Gastroesophageal sphincter (tissue), 4 donors: ENCODE measurements at regions not wholly inside any gene's neighbourhood (a gene's known extent, or its start where the extent isn't known, plus 50 kb on each side); places are given as distances from the start of the nearest gene placed in this dataset.

Experiments used
- ATAC-seq: fragments of 150-250 bp; one replicate; pipeline ENCODE4 v1.9.1; 2016; ENCODE audit warnings: mild to moderate bottlenecking, moderate library complexity
- H3K27ac ChIP-seq, 4 donors: fragments of 200-600 bp; sonication (generic) in 3 of 4; 1 replicate in 3 of 4; 2 replicates in 1 of 4; pipeline ENCODE4 v1.5.1; 2016 to 2019
- H3K27me3 ChIP-seq: fragments of 200-600 bp; sonication (generic); one replicate; pipeline ENCODE4 v1.5.1; 2019
- H3K36me3 ChIP-seq, 2 donors: fragments of 200-600 bp; sonication (generic); one replicate each; pipeline ENCODE4 v1.5.1; 2019; ENCODE audit warnings: control low read depth in 1 of 2
- H3K4me1 ChIP-seq, 3 donors: fragments of 200-600 bp; sonication (generic); 1 replicate in 2 of 3; 2 replicates in 1 of 3; pipeline ENCODE4 v1.5.1; 2016 to 2019; ENCODE audit warnings: control low read depth in 2 of 3
- H3K4me3 ChIP-seq, 2 donors: fragments of 200-600 bp; sonication (generic); one replicate each; pipeline ENCODE4 v1.5.1; 2019; ENCODE audit warnings: mild to moderate bottlenecking in 1 of 2, moderate library complexity in 1 of 2
- H3K9me3 ChIP-seq, 3 donors: fragments of 200-600 bp; sonication (generic); one replicate each; pipeline ENCODE4 v1.5.1; 2017 to 2019; ENCODE audit warnings: control low read depth in 2 of 3
- EP300 ChIP-seq: sonication (generic); formaldehyde crosslinking; IDR thresholded peaks from one replicate; pipeline ENCODE4 v1.6.1; 2017; ENCODE audit warnings: antibody characterized with exemption, mild to moderate bottlenecking
- POLR2A ChIP-seq, 2 donors: fragments of 450-650 bp; IDR thresholded peaks; one replicate each; pipeline ENCODE4 v1.6.1; 2017; ENCODE audit warnings: antibody characterized with exemption in 2 of 2, mild to moderate bottlenecking in 2 of 2, moderate library complexity in 1 of 2
- POLR2AphosphoS5 ChIP-seq: sonication (generic); formaldehyde crosslinking; IDR thresholded peaks from one replicate; pipeline ENCODE4 v1.6.1; 2017; ENCODE audit warnings: antibody characterized with exemption
- WGBS, 2 donors: methylation state at CpG; one replicate each; pipeline ENCODE4 v1.1.5; 2018; ENCODE audit warnings: low coverage in 1 of 2; 5-methylcytosine and 5-hydroxymethylcytosine counted together
- TF ChIP-seq, protein P1 (sequence below), 4 experiments: fragments of 200-600 bp in 2 of 4; fragments of 450-650 bp in 2 of 4; sonication (generic) in 1 of 4; IDR thresholded peaks; one replicate each; pipeline ENCODE4 v1.5.1; 2017 to 2019; ENCODE audit warnings: antibody characterized with exemption in 4 of 4, mild to moderate bottlenecking in 2 of 4, moderate library complexity in 2 of 4

- Histone ChIP-seq H3K36me3 (no peaks in the 10 kb centered on the region), H3K27ac (no peak overlapping the region), H3K9me3 (peaks cover 0 to 15% (median 0%) of the 10 kb centered on the region in 3 donors), H3K4me3 (no peak overlapping the region), H3K27me3 (peaks cover 44% of the 10 kb centered on the region), H3K4me1 (no peaks in the 10 kb centered on the region)
- ATAC-seq = no peak
- no CpG with 5 or more reads among the region's 6 CpGs for WGBS, 2 donors
- TF ChIP-seq EP300 (no peak), POLR2AphosphoS5 (no peak), POLR2A (IDR thresholded peaks at IDR 0.05) (no peak)
- TF ChIP-seq, protein P1, sequence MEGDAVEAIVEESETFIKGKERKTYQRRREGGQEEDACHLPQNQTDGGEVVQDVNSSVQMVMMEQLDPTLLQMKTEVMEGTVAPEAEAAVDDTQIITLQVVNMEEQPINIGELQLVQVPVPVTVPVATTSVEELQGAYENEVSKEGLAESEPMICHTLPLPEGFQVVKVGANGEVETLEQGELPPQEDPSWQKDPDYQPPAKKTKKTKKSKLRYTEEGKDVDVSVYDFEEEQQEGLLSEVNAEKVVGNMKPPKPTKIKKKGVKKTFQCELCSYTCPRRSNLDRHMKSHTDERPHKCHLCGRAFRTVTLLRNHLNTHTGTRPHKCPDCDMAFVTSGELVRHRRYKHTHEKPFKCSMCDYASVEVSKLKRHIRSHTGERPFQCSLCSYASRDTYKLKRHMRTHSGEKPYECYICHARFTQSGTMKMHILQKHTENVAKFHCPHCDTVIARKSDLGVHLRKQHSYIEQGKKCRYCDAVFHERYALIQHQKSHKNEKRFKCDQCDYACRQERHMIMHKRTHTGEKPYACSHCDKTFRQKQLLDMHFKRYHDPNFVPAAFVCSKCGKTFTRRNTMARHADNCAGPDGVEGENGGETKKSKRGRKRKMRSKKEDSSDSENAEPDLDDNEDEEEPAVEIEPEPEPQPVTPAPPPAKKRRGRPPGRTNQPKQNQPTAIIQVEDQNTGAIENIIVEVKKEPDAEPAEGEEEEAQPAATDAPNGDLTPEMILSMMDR (IDR thresholded peaks at IDR 0.05) = no peak
These were observed 682.3 kb downstream of the TBC1D22A start for GRCh38 chr22:47444746-47445065.

- peaks cover 50% of the 10 kb centered on the region for H3K27me3 ChIP-seq
- no peak overlapping the region for H3K27ac ChIP-seq
- H3K9me3 ChIP-seq = peaks cover 0 to 15% (median 0%) of the 10 kb centered on the region in 3 donors
- no peaks in the 10 kb centered on the region for H3K36me3 ChIP-seq
- no peak for TF ChIP-seq POLR2AphosphoS5
- no peak for TF ChIP-seq POLR2A (IDR thresholded peaks at IDR 0.05)
- TF ChIP-seq, protein P1 (IDR thresholded peaks at IDR 0.05) = no peak
- WGBS, 2 donors = 83 to 90% methylated on average over 4 of the region's 16 CpGs
- ATAC-seq = no peak
- H3K4me1 ChIP-seq = no peaks in the 10 kb centered on the region
- no peak overlapping the region for H3K4me3 ChIP-seq
These were observed 681.6 kb downstream of the TBC1D22A start for GRCh38 chr22:47443836-47444745.

DNA sequence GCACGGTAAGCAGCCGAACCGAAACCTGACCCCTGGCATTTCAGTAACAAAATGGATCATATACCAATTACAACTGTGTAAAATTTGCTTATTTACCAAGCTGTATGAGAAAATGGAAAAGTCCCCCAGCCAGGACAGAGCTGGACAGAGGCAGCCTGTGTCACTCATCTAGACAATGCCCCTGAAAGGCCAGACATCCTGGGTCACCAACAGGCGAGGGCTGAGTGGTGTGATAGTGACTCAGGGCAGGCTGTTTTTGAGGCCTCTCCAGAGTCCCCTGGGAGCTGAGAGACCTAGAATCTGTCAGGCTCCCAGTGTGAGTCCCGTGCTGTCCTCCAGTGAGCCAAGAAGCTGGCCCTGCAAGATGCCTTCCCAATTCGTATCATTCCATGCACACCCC, 680.4 kb downstream of the TBC1D22A start:
- 51% methylated on average over 3 of the region's 6 CpGs; no CpG with 5 or more reads in 1 of the 2 donors for WGBS, 2 donors
- H3K9me3 ChIP-seq = peaks cover 0 to 22% (median 0%) of the 10 kb centered on the region in 3 donors
- H3K4me3 ChIP-seq = no peak overlapping the region

DNA sequence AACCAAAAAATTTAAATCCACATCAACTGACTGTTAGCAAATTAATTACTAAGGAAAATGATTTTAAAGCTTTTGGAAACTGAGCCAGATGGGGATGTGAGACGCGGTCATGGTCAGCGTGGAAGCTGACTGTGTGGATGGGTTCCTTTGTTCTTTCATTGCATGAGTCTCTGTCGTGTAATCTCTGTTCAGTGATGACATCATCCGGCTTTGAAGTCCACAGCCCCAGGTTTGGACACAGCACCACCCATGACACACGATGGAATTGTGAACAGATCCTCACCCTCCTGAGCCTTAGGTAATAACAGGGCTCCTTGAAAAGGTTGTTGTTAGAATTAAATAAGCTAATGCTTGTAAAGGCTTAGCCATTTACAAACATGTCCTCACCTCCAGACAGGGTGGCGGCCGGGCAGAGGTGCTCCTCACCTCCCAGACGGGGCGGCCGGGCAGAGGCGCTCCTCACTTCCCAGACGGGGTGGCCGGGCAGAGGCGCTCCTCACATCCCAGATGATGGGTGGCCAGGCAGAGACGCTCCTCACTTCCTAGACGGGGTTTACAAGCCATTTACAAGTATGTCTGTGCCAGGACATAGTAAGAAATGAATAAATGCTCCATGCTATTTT, 677.3 kb downstream of the TBC1D22A start:
- H3K27me3 ChIP-seq = peaks cover 46% of the 10 kb centered on the region
- peaks cover 0 to 50% (median 0%) of the 10 kb centered on the region in 3 donors for H3K9me3 ChIP-seq
- WGBS, 2 donors = 91 to 93% methylated on average over 7 to 12 of the region's 17 CpGs
- no peaks in the 10 kb centered on the region for H3K36me3 ChIP-seq
- no peak overlapping the region for H3K4me3 ChIP-seq
- no peaks in the 10 kb centered on the region for H3K4me1 ChIP-seq
- no peak for ATAC-seq
- no peak overlapping the region for H3K27ac ChIP-seq
- TF ChIP-seq EP300 (no peak), POLR2AphosphoS5 (no peak), POLR2A (IDR thresholded peaks at IDR 0.05) (no peak)
- TF ChIP-seq, protein P1 (IDR thresholded peaks at IDR 0.05) = no peak

More for the DNA sequence above, 680.4 kb downstream of the TBC1D22A start:
- H3K27ac ChIP-seq = no peak overlapping the region
- H3K27me3 ChIP-seq = peaks cover 44% of the 10 kb centered on the region
- ATAC-seq = no peak
- TF ChIP-seq, protein P1 (IDR thresholded peaks at IDR 0.05) = no peak
- TF ChIP-seq POLR2A (IDR thresholded peaks at IDR 0.05) = no peak
- no peak for TF ChIP-seq EP300
- TF ChIP-seq POLR2AphosphoS5 = no peak
- no peaks in the 10 kb centered on the region for H3K36me3 ChIP-seq
- H3K4me1 ChIP-seq = no peaks in the 10 kb centered on the region
